ENCODE measurements at regions not wholly inside any gene's neighbourhood (a gene's known extent, or its start where the extent isn't known, plus 50 kb on each side); places are given as distances from the start of the nearest gene placed in this dataset.

DNA sequence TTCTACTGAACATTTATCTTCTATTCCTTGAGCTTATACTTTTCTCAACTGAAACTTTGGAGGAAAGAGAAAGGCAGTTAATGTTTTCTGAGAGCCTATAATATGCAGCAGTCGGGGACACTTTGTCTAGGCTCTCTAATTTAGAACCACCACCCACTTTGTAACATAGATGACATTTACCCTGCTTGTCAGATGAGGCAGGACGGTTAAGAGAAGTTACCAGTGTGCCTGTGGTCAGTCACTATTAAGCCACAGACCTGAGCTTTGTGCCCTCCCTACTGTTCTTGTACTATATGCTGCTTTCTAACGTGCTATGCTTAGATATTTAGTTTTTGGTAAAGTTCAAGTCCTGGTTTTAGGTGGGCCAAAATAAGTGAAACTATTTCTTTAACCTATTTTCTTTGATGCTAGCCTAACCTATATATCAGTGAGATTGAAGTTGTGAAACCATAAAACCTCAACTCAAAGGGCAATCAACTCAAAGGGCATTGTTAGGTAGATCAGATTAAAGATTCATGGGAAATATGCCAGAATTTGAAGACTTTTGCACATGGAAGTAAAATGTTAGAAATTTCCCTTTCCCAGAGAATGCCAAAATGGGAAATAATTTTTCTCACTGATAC lies 156.5 kb upstream of the AGR3 start:
- H3K9ac ChIP-seq (ENCODE audit: low read length) = no peak overlapping the region
- H3K79me2 ChIP-seq (ENCODE audit: insufficient read depth, low read length) = no peaks in the 10 kb centered on the region
- H3K4me1 ChIP-seq (ENCODE audit: insufficient read depth, low read length, severe bottlenecking) = no peaks in the 10 kb centered on the region
- H3K9me3 ChIP-seq (ENCODE audit: low read length) = no peaks in the 10 kb centered on the region
- no peaks in the 10 kb centered on the region for H4K20me1 ChIP-seq (ENCODE audit: insufficient read depth, low read length)
- no peak overlapping the region for H3K4me2 ChIP-seq (ENCODE audit: low read length)
- H3K36me3 ChIP-seq (ENCODE audit: insufficient read depth, low read length) = no peaks in the 10 kb centered on the region
- no peaks in the 10 kb centered on the region for H3K9me2 ChIP-seq (ENCODE audit: low read depth, low read length)
- no peaks in the 10 kb centered on the region for H3F3A ChIP-seq (ENCODE audit: insufficient read depth, low read length)
- TF ChIP-seq, protein P1, sequence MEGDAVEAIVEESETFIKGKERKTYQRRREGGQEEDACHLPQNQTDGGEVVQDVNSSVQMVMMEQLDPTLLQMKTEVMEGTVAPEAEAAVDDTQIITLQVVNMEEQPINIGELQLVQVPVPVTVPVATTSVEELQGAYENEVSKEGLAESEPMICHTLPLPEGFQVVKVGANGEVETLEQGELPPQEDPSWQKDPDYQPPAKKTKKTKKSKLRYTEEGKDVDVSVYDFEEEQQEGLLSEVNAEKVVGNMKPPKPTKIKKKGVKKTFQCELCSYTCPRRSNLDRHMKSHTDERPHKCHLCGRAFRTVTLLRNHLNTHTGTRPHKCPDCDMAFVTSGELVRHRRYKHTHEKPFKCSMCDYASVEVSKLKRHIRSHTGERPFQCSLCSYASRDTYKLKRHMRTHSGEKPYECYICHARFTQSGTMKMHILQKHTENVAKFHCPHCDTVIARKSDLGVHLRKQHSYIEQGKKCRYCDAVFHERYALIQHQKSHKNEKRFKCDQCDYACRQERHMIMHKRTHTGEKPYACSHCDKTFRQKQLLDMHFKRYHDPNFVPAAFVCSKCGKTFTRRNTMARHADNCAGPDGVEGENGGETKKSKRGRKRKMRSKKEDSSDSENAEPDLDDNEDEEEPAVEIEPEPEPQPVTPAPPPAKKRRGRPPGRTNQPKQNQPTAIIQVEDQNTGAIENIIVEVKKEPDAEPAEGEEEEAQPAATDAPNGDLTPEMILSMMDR (IDR thresholded peaks at IDR 0.05; ENCODE audit: low read length) = no peak
- no peak overlapping the region for H3K4me3 ChIP-seq (ENCODE audit: low read depth, low read length, poor library complexity, severe bottlenecking)
- H3K27me3 ChIP-seq (ENCODE audit: insufficient read depth, low read length) = no peaks in the 10 kb centered on the region
- no peak overlapping the region for H3K27ac ChIP-seq (ENCODE audit: low read depth, low read length, poor library complexity, severe bottlenecking)
- H2AFZ ChIP-seq (ENCODE audit: low read length) = no peak overlapping the region

DNA sequence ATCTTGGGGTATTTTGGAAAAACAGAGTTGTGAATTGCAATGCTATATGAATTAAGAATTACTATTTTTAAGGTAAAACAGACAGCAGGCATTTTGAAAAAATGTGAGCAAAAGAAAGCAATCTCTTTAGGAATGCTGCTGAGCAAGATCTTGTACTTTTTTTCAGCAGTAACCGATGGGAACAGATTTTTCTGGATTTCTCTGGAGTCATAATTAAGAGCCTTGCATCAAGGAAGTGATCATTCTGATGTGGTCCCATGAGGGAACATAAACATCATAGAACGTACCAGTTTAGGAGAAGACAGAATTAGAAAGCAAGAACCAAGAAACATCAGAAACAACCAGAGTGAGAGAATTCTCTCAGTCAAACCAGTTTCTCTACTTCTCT lies 157.0 kb upstream of the AGR3 start:
- no peaks in the 10 kb centered on the region for H4K20me1 ChIP-seq (ENCODE audit: insufficient read depth, low read length)
- no peak overlapping the region for H3K4me3 ChIP-seq (ENCODE audit: low read depth, low read length, poor library complexity, severe bottlenecking)
- no peak overlapping the region for H2AFZ ChIP-seq (ENCODE audit: low read length)
- H3K27me3 ChIP-seq (ENCODE audit: insufficient read depth, low read length) = no peaks in the 10 kb centered on the region
- TF ChIP-seq, protein P1 (IDR thresholded peaks at IDR 0.05; ENCODE audit: low read length) = no peak
- no peak for TF ChIP-seq EZH2 (IDR thresholded peaks at IDR 0.05; ENCODE audit: borderline replicate concordance, low read length)
- H3K9me2 ChIP-seq (ENCODE audit: low read depth, low read length) = no peaks in the 10 kb centered on the region
- no peaks in the 10 kb centered on the region for H3K9me3 ChIP-seq (ENCODE audit: low read length)
- no peaks in the 10 kb centered on the region for H3F3A ChIP-seq (ENCODE audit: insufficient read depth, low read length)
- no peaks in the 10 kb centered on the region for H3K79me2 ChIP-seq (ENCODE audit: insufficient read depth, low read length)
- no peaks in the 10 kb centered on the region for H3K4me1 ChIP-seq (ENCODE audit: insufficient read depth, low read length, severe bottlenecking)
- H3K27ac ChIP-seq (ENCODE audit: low read depth, low read length, poor library complexity, severe bottlenecking) = no peak overlapping the region
- H3K4me2 ChIP-seq (ENCODE audit: low read length) = no peak overlapping the region
- no peaks in the 10 kb centered on the region for H3K36me3 ChIP-seq (ENCODE audit: insufficient read depth, low read length)
- H3K9ac ChIP-seq (ENCODE audit: low read length) = no peak overlapping the region

- Histone ChIP-seq H3K9me3 (ENCODE audit: low read length) (no peaks in the 10 kb centered on the region), H3K4me3 (ENCODE audit: low read depth, low read length, poor library complexity, severe bottlenecking) (no peak overlapping the region), H3K4me2 (ENCODE audit: low read length) (no peak overlapping the region), H4K20me1 (ENCODE audit: insufficient read depth, low read length) (no peaks in the 10 kb centered on the region), H3F3A (ENCODE audit: insufficient read depth, low read length) (no peaks in the 10 kb centered on the region), H3K79me2 (ENCODE audit: insufficient read depth, low read length) (no peaks in the 10 kb centered on the region), H3K9ac (ENCODE audit: low read length) (no peak overlapping the region), H3K27me3 (ENCODE audit: insufficient read depth, low read length) (no peaks in the 10 kb centered on the region), H3K36me3 (ENCODE audit: insufficient read depth, low read length) (no peaks in the 10 kb centered on the region), H2AFZ (ENCODE audit: low read length) (no peak overlapping the region), H3K9me2 (ENCODE audit: low read depth, low read length) (no peaks in the 10 kb centered on the region), H3K4me1 (ENCODE audit: insufficient read depth, low read length, severe bottlenecking) (no peaks in the 10 kb centered on the region), H3K27ac (ENCODE audit: low read depth, low read length, poor library complexity, severe bottlenecking) (no peak overlapping the region)
- no peak for TF ChIP-seq EZH2 (IDR thresholded peaks at IDR 0.05; ENCODE audit: borderline replicate concordance, low read length)
- TF ChIP-seq, protein P1 (IDR thresholded peaks at IDR 0.05; ENCODE audit: low read length) = no peak
These were observed 157.6 kb upstream of the AGR3 start for GRCh38 chr7:17039372-17039771.
